H9 (cell line): ENCODE measurements at regions not wholly inside any gene's neighbourhood (a gene's known extent, or its start where the extent isn't known, plus 50 kb on each side); places are given as distances from the start of the nearest gene placed in this dataset.
"Not testable (repeated sequence)": the region's sequence is repeated elsewhere in the genome, so short reads cannot be mapped to it uniquely, and the experiment has no call there.

ENCODE experiments used
- DNase-seq: peaks from one replicate; pipeline ENCODE4 v3.0.0-alpha.2; 2017
- H2AFZ ChIP-seq: one replicate; pipeline ENCODE4 v1.6.1; 2013; ENCODE audit warnings: mild to moderate bottlenecking, low read length, control low read depth, moderate library complexity
- H2AK5ac ChIP-seq: 2 replicates; pipeline ENCODE4 v1.6.1; 2013; ENCODE audit warnings: low read length, control low read depth, mixed read lengths; ENCODE audit not compliant: insufficient read length
- H2BK120ac ChIP-seq: one replicate; pipeline ENCODE4 v1.6.1; 2013; ENCODE audit warnings: low read depth, mild to moderate bottlenecking, low read length, control low read depth, inconsistent platforms; ENCODE audit not compliant: poor library complexity, severe bottlenecking
- H2BK12ac ChIP-seq: 2 replicates; pipeline ENCODE4 v1.6.1; 2013; ENCODE audit warnings: low read length, control low read depth, mixed read lengths, low read depth; ENCODE audit not compliant: insufficient read length
- H2BK15ac ChIP-seq: 2 replicates; pipeline ENCODE4 v1.6.1; 2013; ENCODE audit warnings: low read depth, low read length, control low read depth
- H2BK20ac ChIP-seq: one replicate; pipeline ENCODE4 v1.6.1; 2013; ENCODE audit warnings: low read depth, mild to moderate bottlenecking, low read length, control low read depth, inconsistent platforms; ENCODE audit not compliant: poor library complexity, severe bottlenecking
- H2BK5ac ChIP-seq: 2 replicates; pipeline ENCODE4 v1.6.1; 2013; ENCODE audit warnings: low read length, control low read depth, mixed read lengths; ENCODE audit not compliant: insufficient read length
- H3K14ac ChIP-seq: 2 replicates; pipeline ENCODE4 v1.6.1; 2013; ENCODE audit warnings: low read length, control low read depth; ENCODE audit not compliant: insufficient read depth
- H3K18ac ChIP-seq: 2 replicates; pipeline ENCODE4 v1.6.1; 2013; ENCODE audit warnings: low read depth, mild to moderate bottlenecking, mixed read lengths, low read length, control low read depth; ENCODE audit not compliant: insufficient read length
- H3K23ac ChIP-seq: 2 replicates; pipeline ENCODE4 v1.6.1; 2013; ENCODE audit warnings: low read length, control low read depth, mixed read lengths, low read depth; ENCODE audit not compliant: insufficient read length
- H3K23me2 ChIP-seq: 2 replicates; pipeline ENCODE4 v1.6.1; 2013; ENCODE audit warnings: low read depth, mild to moderate bottlenecking, mixed read lengths, low read length, control low read depth; ENCODE audit not compliant: insufficient read length, poor library complexity, severe bottlenecking
- H3K27ac ChIP-seq: 2 replicates; pipeline ENCODE4 v1.5.1; 2013; ENCODE audit warnings: low read length, control low read depth, mixed read lengths, low read depth; ENCODE audit not compliant: insufficient read length
- H3K27me3 ChIP-seq: 2 replicates; pipeline ENCODE4 v1.6.1; 2013; ENCODE audit warnings: low read length, control low read depth, inconsistent platforms; ENCODE audit not compliant: insufficient read depth
- H3K4ac ChIP-seq: 2 replicates; pipeline ENCODE4 v1.6.1; 2013; ENCODE audit warnings: low read depth, mild to moderate bottlenecking, control low read depth, inconsistent platforms, low read length, moderate library complexity
- H3K4me1 ChIP-seq: 2 replicates; pipeline ENCODE4 v1.6.1; 2013; ENCODE audit warnings: low read length, control low read depth, inconsistent platforms; ENCODE audit not compliant: insufficient read depth
- H3K4me2 ChIP-seq: 2 replicates; pipeline ENCODE4 v1.6.1; 2013; ENCODE audit warnings: low read length, control low read depth, mixed read lengths; ENCODE audit not compliant: insufficient read length, insufficient read depth
- H3K56ac ChIP-seq: 2 replicates; pipeline ENCODE4 v1.6.1; 2013; ENCODE audit warnings: low read depth, mild to moderate bottlenecking, mixed read lengths, low read length, control low read depth; ENCODE audit not compliant: insufficient read length
- H3K79me1 ChIP-seq: 2 replicates; pipeline ENCODE4 v1.6.1; 2013; ENCODE audit warnings: low read depth, mild to moderate bottlenecking, moderate library complexity, low read length, control low read depth, inconsistent platforms; ENCODE audit not compliant: insufficient read depth, poor library complexity, severe bottlenecking
- H3K79me2 ChIP-seq: 2 replicates; pipeline ENCODE4 v1.6.1; 2013; ENCODE audit warnings: low read length, control low read depth, inconsistent platforms; ENCODE audit not compliant: insufficient read depth
- H3K9ac ChIP-seq: 2 replicates; pipeline ENCODE4 v1.6.1; 2013; ENCODE audit warnings: low read length, control low read depth, mixed read lengths; ENCODE audit not compliant: insufficient read length; ENCODE audit errors: extremely low read depth
- H3K9me3 ChIP-seq: one replicate; pipeline ENCODE4 v1.6.1; 2013; ENCODE audit warnings: low read depth, low read length, inconsistent platforms; ENCODE audit not compliant: control insufficient read depth
- H3T11ph ChIP-seq: one replicate; pipeline ENCODE4 v1.6.1; 2013; ENCODE audit warnings: mild to moderate bottlenecking, low read length, control low read depth, inconsistent platforms
- H4K20me1 ChIP-seq: one replicate; pipeline ENCODE4 v1.6.1; 2013; ENCODE audit not compliant: control insufficient read depth, insufficient read length, insufficient read depth
- H4K5ac ChIP-seq: 2 replicates; pipeline ENCODE4 v1.6.1; 2013; ENCODE audit warnings: low read depth, mild to moderate bottlenecking, mixed read lengths, low read length, control low read depth; ENCODE audit not compliant: insufficient read length
- H4K8ac ChIP-seq: replicated peaks from 2 replicates; pipeline ENCODE4 v1.6.1; 2013; ENCODE audit warnings: low read length, control low read depth, mixed read lengths, low read depth; ENCODE audit not compliant: insufficient read length
- H4K91ac ChIP-seq: 2 replicates; pipeline ENCODE4 v1.6.1; 2013; ENCODE audit warnings: low read depth, mild to moderate bottlenecking, moderate library complexity, mixed read lengths, low read length, control low read depth; ENCODE audit not compliant: insufficient read length
- H3K27ac Mint-ChIP-seq, 3 experiments: 2 replicates in 2 of 3; 3 replicates in 1 of 3; pipeline ENCODE4 v1.8.0; 2020 to 2021; ENCODE audit warnings: mixed read lengths in 3 of 3, mild to moderate bottlenecking in 1 of 3, moderate library complexity in 1 of 3
- H3K27me3 Mint-ChIP-seq: 2 replicates; pipeline ENCODE4 v1.8.0; 2021; ENCODE audit warnings: low read depth, mild to moderate bottlenecking, moderate library complexity, mixed read lengths
- H3K36me3 Mint-ChIP-seq, 3 experiments: 2 replicates in 2 of 3; 3 replicates in 1 of 3; pipeline ENCODE4 v1.8.0; 2020 to 2021; ENCODE audit warnings: low read depth in 3 of 3, mixed read lengths in 3 of 3; ENCODE audit not compliant: insufficient read depth in 1 of 3
- H3K4me1 Mint-ChIP-seq, 2 experiments: 2 replicates each; pipeline ENCODE4 v1.8.0; 2020; ENCODE audit warnings: mixed read lengths in 2 of 2
- H3K4me3 Mint-ChIP-seq, 2 experiments: 2 replicates in 1 of 2; 3 replicates in 1 of 2; pipeline ENCODE4 v1.8.0; 2020 to 2021; ENCODE audit warnings: mild to moderate bottlenecking in 2 of 2, mixed read lengths in 2 of 2, moderate library complexity in 1 of 2
- H3K9me3 Mint-ChIP-seq, 2 experiments: 2 replicates in 1 of 2; 3 replicates in 1 of 2; pipeline ENCODE4 v1.8.0; 2020; ENCODE audit warnings: mild to moderate bottlenecking in 2 of 2, mixed read lengths in 2 of 2, moderate library complexity in 1 of 2
- WGBS: extraction: QIAGEN DNeasy Blood & Tissue Kit; methylation state at CpG from one replicate; pipeline ENCODE4 v1.1.7; 2013; ENCODE audit warnings: missing lambda C conversion rate, low lambda C conversion rate, mixed read lengths; ENCODE audit not compliant: insufficient read length; ENCODE audit errors: extremely low coverage; 5-methylcytosine and 5-hydroxymethylcytosine counted together

DNA sequence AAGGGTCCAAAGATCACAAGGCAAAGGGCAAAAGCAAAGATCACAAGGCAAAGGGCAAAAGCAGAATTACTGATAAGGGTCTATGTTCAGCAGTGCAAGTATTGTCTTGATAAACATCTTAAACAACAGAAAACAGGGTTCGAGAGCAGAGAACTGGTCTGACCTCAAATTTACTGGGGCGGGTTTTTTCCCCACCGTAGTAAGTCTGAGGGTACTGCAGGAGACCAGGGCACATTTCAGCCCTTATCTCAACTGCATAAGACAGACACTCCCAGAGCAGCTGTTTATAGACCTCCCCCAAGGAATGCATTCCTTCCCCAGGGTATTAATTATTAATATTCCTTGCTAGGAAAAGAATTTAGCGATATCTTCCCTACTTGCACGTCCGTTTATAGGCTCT, 61.3 kb downstream of the ZNF860 start:
- peaks cover 11 to 19% (median 18%) of the 10 kb centered on the region in 3 experiments for H3K36me3 Mint-ChIP-seq
- H3K4me1 ChIP-seq, H3K4ac ChIP-seq, H3K79me1 ChIP-seq, H3K23ac ChIP-seq, H3K79me2 ChIP-seq, H4K5ac ChIP-seq, H3K23me2 ChIP-seq, H3K9ac ChIP-seq, H4K91ac ChIP-seq, H2BK15ac ChIP-seq, H3T11ph ChIP-seq, H2AFZ ChIP-seq, H3K9me3 ChIP-seq, H3K14ac ChIP-seq, DNase-seq, H2BK5ac ChIP-seq, H2BK12ac ChIP-seq, H2AK5ac ChIP-seq, H3K18ac ChIP-seq, H3K27ac Mint-ChIP-seq, H3K56ac ChIP-seq, H4K20me1 ChIP-seq, H3K27me3 ChIP-seq, H3K27ac ChIP-seq, H3K4me2 ChIP-seq, H3K27me3 Mint-ChIP-seq, H2BK120ac ChIP-seq, H2BK20ac ChIP-seq, H4K8ac ChIP-seq, H3K4me3 Mint-ChIP-seq: not testable (repeated sequence)
- peaks cover 20 to 21% of the 10 kb centered on the region in 2 experiments for H3K9me3 Mint-ChIP-seq
- peaks cover 12 to 13% of the 10 kb centered on the region in 2 experiments for H3K4me1 Mint-ChIP-seq
- WGBS: no CpG with 5 or more reads among the region's 6 CpGs
